LNCaP clone FGC (cell line): ENCODE measurements at regions not wholly inside any gene's neighbourhood (a gene's known extent, or its start where the extent isn't known, plus 50 kb on each side); places are given as distances from the start of the nearest gene placed in this dataset.
A peak's percentile ranks its signal among the peaks of the same experiment; 100 is the strongest.

Experiments
- DNase-seq: peaks from one replicate; pipeline ENCODE4 v3.0.0-alpha.2; 2011; ENCODE audit warnings: low read depth
- H3K4me3 ChIP-seq: 2 replicates; pipeline ENCODE4 v1.5.1; 2011; ENCODE audit warnings: mild to moderate bottlenecking, low read depth, low read length, control low read depth
- TF ChIP-seq, protein P1 (sequence below): IDR thresholded peaks from 2 replicates; pipeline ENCODE4 v1.5.1; 2012; ENCODE audit warnings: mild to moderate bottlenecking; ENCODE audit not compliant: control insufficient read depth, insufficient read depth; ENCODE audit errors: extremely low read depth

DNA sequence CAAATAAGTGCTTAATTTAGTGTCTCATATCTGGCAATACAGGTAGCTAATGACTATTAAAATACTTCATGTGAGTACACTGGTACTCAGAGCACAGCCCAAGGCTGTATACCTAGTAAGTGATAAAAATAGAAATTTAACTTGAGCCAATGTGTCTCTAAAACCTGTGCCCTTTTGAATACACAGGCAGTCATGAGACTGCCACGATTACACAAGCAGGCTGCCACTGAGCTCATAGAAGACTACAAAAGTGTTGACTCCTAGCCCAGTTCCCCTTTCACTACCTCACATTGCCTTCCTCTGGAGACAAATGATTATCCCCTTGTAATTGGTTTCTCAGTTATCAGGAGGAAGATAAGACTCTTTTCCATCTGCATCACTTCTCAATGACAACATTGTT, 66.3 kb upstream of the PAPPA start:
- peak; percentile 88 for DNase-seq
- TF ChIP-seq, protein P1, sequence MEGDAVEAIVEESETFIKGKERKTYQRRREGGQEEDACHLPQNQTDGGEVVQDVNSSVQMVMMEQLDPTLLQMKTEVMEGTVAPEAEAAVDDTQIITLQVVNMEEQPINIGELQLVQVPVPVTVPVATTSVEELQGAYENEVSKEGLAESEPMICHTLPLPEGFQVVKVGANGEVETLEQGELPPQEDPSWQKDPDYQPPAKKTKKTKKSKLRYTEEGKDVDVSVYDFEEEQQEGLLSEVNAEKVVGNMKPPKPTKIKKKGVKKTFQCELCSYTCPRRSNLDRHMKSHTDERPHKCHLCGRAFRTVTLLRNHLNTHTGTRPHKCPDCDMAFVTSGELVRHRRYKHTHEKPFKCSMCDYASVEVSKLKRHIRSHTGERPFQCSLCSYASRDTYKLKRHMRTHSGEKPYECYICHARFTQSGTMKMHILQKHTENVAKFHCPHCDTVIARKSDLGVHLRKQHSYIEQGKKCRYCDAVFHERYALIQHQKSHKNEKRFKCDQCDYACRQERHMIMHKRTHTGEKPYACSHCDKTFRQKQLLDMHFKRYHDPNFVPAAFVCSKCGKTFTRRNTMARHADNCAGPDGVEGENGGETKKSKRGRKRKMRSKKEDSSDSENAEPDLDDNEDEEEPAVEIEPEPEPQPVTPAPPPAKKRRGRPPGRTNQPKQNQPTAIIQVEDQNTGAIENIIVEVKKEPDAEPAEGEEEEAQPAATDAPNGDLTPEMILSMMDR = no peak

GRCh38 chr9:116087751-116088194, 65.8 kb upstream of the PAPPA start:
- DNase-seq = no peak
- H3K4me3 ChIP-seq = no peak overlapping the region
- TF ChIP-seq, protein P1 = no peak

More for the DNA sequence above, 66.3 kb upstream of the PAPPA start:
- H3K4me3 ChIP-seq = no peak overlapping the region

DNA sequence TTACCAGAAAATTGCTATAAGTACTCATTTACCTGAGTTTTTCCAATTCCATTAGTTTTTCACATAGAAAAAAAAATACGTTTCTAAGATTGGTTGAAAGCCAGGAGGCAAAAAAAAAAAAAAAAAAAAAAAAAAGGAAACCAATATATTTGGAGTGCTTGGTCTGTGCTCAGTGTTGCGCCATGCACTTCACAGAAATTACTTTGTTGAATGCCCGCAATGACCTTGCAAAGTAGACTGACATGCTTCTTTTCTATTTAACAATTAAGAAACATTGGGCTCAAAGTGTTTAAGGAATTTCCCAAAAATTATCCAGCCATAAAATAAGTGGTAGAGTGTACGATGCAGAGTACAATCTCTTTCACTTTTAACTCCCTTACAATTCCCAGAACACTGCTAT, 65.2 kb upstream of the PAPPA start:
- DNase-seq = no peak
- no peak overlapping the region for H3K4me3 ChIP-seq
- TF ChIP-seq, protein P1 = no peak

GRCh38 chr9:116090030-116090770, 63.4 kb upstream of the PAPPA start:
- no peak for DNase-seq
- TF ChIP-seq, protein P1 = no peak
- H3K4me3 ChIP-seq = no peak overlapping the region

- H3K4me3 ChIP-seq = no peak overlapping the region
- DNase-seq = no peak
- TF ChIP-seq, protein P1 = no peak
Measured at GRCh38 chr9:116094846-116095245, 58.7 kb upstream of the PAPPA start.

DNA sequence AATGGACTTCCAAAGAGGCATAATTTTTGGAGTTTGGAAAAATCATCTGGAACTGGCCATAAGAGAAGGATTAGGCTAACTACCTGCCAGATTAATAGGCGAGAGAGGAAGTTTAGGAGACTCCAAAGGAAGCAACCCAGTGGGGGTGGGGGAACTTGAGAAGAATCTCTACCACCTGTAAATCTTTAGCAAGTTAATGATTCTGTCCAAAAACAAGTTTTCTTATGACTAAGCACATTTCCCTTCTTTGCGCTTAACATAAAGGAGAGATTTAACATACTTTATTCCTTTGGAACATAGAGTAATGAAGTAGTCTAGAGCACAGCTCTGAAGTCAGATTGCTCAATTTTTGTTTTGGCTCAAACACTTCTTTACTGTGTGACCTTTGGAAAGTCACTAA, 58.2 kb upstream of the PAPPA start:
- TF ChIP-seq, protein P1 = no peak
- DNase-seq = no peak
- no peak overlapping the region for H3K4me3 ChIP-seq

DNA sequence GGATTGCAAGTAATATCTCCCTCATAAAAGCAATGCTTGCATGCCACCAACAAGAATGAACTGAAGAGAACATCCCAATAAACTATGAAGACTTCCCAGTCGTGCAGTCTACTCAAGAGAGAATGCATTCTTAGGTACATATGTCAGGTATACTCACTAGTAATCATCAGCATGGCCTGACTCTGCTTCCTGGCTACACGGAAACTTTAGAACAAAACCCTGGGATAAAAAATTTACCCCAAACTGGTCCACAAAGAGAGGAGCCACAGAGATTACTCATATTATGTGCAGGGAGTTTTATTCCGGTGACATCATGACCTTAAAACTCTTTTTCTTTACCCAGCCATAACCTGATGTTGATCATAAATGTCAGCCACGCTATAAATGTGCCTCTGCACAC, 57.5 kb upstream of the PAPPA start:
- TF ChIP-seq, protein P1 = no peak
- no peak for DNase-seq

More for the DNA sequence above, 57.5 kb upstream of the PAPPA start:
- H3K4me3 ChIP-seq = no peak overlapping the region
